H1 (cell line): ENCODE measurements at regions not wholly inside any gene's neighbourhood (a gene's known extent, or its start where the extent isn't known, plus 50 kb on each side); places are given as distances from the start of the nearest gene placed in this dataset.

Experiments used
- GTF2F1 ChIP-seq: IDR thresholded peaks from 2 replicates; pipeline ENCODE4 v1.6.1; 2012; ENCODE audit warnings: low read depth, low read length, improper control_type of control experiment, borderline replicate concordance
- JUN ChIP-seq: IDR thresholded peaks from 2 replicates; pipeline ENCODE4 v1.6.1; 2011; ENCODE audit warnings: low read depth, mild to moderate bottlenecking, improper control_type of control experiment, low read length
- POLR2AphosphoS5 ChIP-seq: IDR thresholded peaks from 2 replicates; pipeline ENCODE4 v1.6.1; 2011; ENCODE audit warnings: low read depth, low read length
- RFX5 ChIP-seq: IDR thresholded peaks from 2 replicates; pipeline ENCODE4 v1.6.1; 2011; ENCODE audit warnings: low read depth, low read length, improper control_type of control experiment, borderline replicate concordance
- RNF2 ChIP-seq: fragments of 200-900, 300-1000 bp; sonication (generic); IDR thresholded peaks from 2 replicates; pipeline ENCODE4 v1.7.1; 2016; ENCODE audit warnings: borderline replicate concordance, low read depth, mild to moderate bottlenecking, antibody characterized with exemption, low read length; ENCODE audit not compliant: poor library complexity, severe bottlenecking; ENCODE audit errors: missing control alignments
- SUZ12 ChIP-seq: fragments of 200-600 bp; sonication (generic); IDR thresholded peaks from 2 replicates; pipeline ENCODE4 v1.6.1; 2012; ENCODE audit warnings: mild to moderate bottlenecking, inconsistent platforms, low read length, moderate library complexity, mixed read lengths
- TF ChIP-seq, protein P1 (sequence below): fragments of 300-600 bp; sonication (generic); IDR thresholded peaks from 2 replicates; pipeline ENCODE4 v1.7.1; 2012; ENCODE audit warnings: low read length, moderate library complexity, mild to moderate bottlenecking, inconsistent platforms; ENCODE audit not compliant: insufficient replicate concordance
- TF ChIP-seq, protein P2 (sequence below), 3 experiments: IDR thresholded peaks; 1 replicate in 2 of 3; 2 replicates in 1 of 3; pipeline versions ENCODE4 v1.5.1 to v1.6.1; 2011; ENCODE audit warnings: low read length in 3 of 3, mild to moderate bottlenecking in 3 of 3, inconsistent platforms in 2 of 3, low read depth in 1 of 3, moderate library complexity in 1 of 3; ENCODE audit not compliant: insufficient read depth in 1 of 3; ENCODE audit errors: control extremely low read depth in 1 of 3

DNA sequence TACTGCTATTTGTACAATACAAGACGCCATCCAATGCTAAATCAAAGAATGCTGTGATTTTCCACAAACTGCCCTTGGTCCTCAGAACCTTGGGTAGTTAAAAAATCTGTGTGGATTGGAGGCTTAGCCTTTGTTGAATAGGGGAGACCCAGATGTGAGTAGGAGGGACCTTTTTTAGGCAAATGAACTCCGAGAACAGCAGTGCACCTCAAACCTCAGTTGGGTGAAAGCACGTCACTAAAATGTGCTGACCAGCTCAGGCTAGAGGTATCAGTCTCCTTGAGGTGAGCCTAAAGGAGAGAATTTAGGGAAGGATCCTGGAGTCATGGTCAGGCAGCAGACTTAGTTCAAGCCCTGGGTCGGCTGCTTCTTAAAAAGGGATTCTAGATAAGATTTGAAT lies 200.7 kb downstream of the SOX2 start (continued):
- TF ChIP-seq, protein P1, sequence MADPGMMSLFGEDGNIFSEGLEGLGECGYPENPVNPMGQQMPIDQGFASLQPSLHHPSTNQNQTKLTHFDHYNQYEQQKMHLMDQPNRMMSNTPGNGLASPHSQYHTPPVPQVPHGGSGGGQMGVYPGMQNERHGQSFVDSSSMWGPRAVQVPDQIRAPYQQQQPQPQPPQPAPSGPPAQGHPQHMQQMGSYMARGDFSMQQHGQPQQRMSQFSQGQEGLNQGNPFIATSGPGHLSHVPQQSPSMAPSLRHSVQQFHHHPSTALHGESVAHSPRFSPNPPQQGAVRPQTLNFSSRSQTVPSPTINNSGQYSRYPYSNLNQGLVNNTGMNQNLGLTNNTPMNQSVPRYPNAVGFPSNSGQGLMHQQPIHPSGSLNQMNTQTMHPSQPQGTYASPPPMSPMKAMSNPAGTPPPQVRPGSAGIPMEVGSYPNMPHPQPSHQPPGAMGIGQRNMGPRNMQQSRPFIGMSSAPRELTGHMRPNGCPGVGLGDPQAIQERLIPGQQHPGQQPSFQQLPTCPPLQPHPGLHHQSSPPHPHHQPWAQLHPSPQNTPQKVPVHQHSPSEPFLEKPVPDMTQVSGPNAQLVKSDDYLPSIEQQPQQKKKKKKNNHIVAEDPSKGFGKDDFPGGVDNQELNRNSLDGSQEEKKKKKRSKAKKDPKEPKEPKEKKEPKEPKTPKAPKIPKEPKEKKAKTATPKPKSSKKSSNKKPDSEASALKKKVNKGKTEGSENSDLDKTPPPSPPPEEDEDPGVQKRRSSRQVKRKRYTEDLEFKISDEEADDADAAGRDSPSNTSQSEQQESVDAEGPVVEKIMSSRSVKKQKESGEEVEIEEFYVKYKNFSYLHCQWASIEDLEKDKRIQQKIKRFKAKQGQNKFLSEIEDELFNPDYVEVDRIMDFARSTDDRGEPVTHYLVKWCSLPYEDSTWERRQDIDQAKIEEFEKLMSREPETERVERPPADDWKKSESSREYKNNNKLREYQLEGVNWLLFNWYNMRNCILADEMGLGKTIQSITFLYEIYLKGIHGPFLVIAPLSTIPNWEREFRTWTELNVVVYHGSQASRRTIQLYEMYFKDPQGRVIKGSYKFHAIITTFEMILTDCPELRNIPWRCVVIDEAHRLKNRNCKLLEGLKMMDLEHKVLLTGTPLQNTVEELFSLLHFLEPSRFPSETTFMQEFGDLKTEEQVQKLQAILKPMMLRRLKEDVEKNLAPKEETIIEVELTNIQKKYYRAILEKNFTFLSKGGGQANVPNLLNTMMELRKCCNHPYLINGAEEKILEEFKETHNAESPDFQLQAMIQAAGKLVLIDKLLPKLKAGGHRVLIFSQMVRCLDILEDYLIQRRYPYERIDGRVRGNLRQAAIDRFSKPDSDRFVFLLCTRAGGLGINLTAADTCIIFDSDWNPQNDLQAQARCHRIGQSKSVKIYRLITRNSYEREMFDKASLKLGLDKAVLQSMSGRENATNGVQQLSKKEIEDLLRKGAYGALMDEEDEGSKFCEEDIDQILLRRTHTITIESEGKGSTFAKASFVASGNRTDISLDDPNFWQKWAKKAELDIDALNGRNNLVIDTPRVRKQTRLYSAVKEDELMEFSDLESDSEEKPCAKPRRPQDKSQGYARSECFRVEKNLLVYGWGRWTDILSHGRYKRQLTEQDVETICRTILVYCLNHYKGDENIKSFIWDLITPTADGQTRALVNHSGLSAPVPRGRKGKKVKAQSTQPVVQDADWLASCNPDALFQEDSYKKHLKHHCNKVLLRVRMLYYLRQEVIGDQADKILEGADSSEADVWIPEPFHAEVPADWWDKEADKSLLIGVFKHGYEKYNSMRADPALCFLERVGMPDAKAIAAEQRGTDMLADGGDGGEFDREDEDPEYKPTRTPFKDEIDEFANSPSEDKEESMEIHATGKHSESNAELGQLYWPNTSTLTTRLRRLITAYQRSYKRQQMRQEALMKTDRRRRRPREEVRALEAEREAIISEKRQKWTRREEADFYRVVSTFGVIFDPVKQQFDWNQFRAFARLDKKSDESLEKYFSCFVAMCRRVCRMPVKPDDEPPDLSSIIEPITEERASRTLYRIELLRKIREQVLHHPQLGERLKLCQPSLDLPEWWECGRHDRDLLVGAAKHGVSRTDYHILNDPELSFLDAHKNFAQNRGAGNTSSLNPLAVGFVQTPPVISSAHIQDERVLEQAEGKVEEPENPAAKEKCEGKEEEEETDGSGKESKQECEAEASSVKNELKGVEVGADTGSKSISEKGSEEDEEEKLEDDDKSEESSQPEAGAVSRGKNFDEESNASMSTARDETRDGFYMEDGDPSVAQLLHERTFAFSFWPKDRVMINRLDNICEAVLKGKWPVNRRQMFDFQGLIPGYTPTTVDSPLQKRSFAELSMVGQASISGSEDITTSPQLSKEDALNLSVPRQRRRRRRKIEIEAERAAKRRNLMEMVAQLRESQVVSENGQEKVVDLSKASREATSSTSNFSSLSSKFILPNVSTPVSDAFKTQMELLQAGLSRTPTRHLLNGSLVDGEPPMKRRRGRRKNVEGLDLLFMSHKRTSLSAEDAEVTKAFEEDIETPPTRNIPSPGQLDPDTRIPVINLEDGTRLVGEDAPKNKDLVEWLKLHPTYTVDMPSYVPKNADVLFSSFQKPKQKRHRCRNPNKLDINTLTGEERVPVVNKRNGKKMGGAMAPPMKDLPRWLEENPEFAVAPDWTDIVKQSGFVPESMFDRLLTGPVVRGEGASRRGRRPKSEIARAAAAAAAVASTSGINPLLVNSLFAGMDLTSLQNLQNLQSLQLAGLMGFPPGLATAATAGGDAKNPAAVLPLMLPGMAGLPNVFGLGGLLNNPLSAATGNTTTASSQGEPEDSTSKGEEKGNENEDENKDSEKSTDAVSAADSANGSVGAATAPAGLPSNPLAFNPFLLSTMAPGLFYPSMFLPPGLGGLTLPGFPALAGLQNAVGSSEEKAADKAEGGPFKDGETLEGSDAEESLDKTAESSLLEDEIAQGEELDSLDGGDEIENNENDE: no peak
- TF ChIP-seq RFX5 (no peak), SUZ12 (no peak), RNF2 (no peak), GTF2F1 (no peak), POLR2AphosphoS5 (no peak), JUN (no peak)
- TF ChIP-seq, protein P2, sequence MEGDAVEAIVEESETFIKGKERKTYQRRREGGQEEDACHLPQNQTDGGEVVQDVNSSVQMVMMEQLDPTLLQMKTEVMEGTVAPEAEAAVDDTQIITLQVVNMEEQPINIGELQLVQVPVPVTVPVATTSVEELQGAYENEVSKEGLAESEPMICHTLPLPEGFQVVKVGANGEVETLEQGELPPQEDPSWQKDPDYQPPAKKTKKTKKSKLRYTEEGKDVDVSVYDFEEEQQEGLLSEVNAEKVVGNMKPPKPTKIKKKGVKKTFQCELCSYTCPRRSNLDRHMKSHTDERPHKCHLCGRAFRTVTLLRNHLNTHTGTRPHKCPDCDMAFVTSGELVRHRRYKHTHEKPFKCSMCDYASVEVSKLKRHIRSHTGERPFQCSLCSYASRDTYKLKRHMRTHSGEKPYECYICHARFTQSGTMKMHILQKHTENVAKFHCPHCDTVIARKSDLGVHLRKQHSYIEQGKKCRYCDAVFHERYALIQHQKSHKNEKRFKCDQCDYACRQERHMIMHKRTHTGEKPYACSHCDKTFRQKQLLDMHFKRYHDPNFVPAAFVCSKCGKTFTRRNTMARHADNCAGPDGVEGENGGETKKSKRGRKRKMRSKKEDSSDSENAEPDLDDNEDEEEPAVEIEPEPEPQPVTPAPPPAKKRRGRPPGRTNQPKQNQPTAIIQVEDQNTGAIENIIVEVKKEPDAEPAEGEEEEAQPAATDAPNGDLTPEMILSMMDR (IDR thresholded peaks at IDR 0.05; ENCODE audit: control extremely low read depth in 1 of 3, insufficient read depth in 1 of 3, low read depth in 1 of 3, low read length in 3 of 3): no peak
